PC-9 (cell line): ENCODE measurements at regions not wholly inside any gene's neighbourhood (a gene's known extent, or its start where the extent isn't known, plus 50 kb on each side); places are given as distances from the start of the nearest gene placed in this dataset.

Experiments
- EZH2 ChIP-seq: fragments of 200-600 bp; sonication (generic); IDR thresholded peaks from 2 replicates; pipeline ENCODE4 v1.8.0; 2017; ENCODE audit warnings: antibody characterized with exemption, low read depth
- TF ChIP-seq, protein P1 (sequence below): fragments of 200-600 bp; sonication (generic); conservative IDR thresholded peaks from 2 replicates; pipeline ENCODE4 v1.6.1; 2017; ENCODE audit warnings: mixed run types, antibody characterized with exemption, mild to moderate bottlenecking, moderate library complexity

DNA sequence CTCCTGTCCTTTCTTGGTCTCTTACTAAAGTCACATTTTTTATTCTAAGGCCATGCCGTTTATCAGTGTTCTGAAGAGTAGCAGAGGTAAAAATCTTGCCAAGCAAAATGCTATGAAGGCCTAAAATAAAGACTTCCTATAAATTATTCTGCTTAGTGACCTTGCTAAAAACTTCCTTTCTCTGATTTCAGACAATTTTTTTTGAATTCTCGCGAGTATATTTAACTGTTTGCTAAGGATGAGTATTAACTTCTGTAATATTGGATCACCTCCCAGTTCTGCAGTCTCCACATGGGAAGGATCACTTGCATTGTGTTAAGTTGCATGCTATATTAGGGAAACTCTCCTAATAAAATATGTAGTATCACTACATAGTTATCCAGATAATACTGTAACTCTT lies 123.4 kb upstream of the SNX7 start:
- TF ChIP-seq, protein P1, sequence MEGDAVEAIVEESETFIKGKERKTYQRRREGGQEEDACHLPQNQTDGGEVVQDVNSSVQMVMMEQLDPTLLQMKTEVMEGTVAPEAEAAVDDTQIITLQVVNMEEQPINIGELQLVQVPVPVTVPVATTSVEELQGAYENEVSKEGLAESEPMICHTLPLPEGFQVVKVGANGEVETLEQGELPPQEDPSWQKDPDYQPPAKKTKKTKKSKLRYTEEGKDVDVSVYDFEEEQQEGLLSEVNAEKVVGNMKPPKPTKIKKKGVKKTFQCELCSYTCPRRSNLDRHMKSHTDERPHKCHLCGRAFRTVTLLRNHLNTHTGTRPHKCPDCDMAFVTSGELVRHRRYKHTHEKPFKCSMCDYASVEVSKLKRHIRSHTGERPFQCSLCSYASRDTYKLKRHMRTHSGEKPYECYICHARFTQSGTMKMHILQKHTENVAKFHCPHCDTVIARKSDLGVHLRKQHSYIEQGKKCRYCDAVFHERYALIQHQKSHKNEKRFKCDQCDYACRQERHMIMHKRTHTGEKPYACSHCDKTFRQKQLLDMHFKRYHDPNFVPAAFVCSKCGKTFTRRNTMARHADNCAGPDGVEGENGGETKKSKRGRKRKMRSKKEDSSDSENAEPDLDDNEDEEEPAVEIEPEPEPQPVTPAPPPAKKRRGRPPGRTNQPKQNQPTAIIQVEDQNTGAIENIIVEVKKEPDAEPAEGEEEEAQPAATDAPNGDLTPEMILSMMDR: no peak
- TF ChIP-seq EZH2: no peak
